ENCODE measurements at regions not wholly inside any gene's neighbourhood (a gene's known extent, or its start where the extent isn't known, plus 50 kb on each side); places are given as distances from the start of the nearest gene placed in this dataset.
A peak's percentile ranks its signal among the peaks of the same experiment; 100 is the strongest.

DNA sequence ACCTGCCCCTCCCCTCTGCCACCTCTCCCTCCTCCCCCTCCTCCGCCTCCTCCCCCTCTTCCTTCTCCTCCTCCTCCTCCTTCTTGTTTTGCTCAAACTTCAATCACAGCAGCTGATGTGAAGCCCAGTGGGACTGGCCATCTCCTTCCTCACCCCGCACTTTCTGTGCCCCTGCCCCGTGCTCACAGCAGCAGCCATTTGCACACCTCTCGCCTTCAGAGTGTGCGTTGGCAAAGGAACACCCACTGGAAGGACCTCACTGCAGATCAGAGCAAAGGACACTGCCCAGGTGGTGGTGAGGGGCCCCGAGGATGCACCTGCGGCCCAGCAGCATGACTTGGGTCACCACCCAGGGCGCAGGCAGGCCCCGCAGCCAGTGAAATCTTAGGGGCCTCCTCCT, 98.8 kb downstream of the SOX1 start:
- Mint-ChIP-seq H3K4me3 (no peak overlapping the region), H3K27ac (no peak overlapping the region), H3K36me3 (ENCODE audit: low read depth) (peaks cover 4% of the 10 kb centered on the region; the same call in 2 of the 3 replicates), H3K4me1 (peaks cover 47% of the 10 kb centered on the region), H3K27me3 (ENCODE audit: insufficient read depth, low read depth, poor library complexity) (peaks cover 16% of the 10 kb centered on the region), H3K9me3 (no peaks in the 10 kb centered on the region)
- DNase-seq (ENCODE audit: low spot score) (peak; percentile 14), ATAC-seq (no peak)
- H3K9me2 ChIP-seq (ENCODE audit: insufficient read depth) = no peaks in the 10 kb centered on the region
- peaks cover 18% of the 10 kb centered on the region for H3K4me1 ChIP-seq (ENCODE audit: insufficient read depth)
- H3K27me3 ChIP-seq (ENCODE audit: insufficient read depth) = no peaks in the 10 kb centered on the region
- H3K4me2 ChIP-seq = no peak overlapping the region
- TF ChIP-seq EZH2phosphoT487 (IDR thresholded peaks at IDR 0.05; ENCODE audit: unreplicated experiment) = no peak
- H3F3A ChIP-seq (replicated peaks; ENCODE audit: low read depth) = no peaks in the 10 kb centered on the region; the same call in 1 of the 2 replicates
- H4K20me1 ChIP-seq (replicated peaks; ENCODE audit: insufficient read depth) = no peaks in the 10 kb centered on the region
- H2AFZ ChIP-seq = no peak overlapping the region
- H3K27ac ChIP-seq (ENCODE audit: low read depth) = no peak overlapping the region
- H3K4me3 ChIP-seq = no peak overlapping the region
- H3K36me3 ChIP-seq (ENCODE audit: insufficient read depth) = no peaks in the 10 kb centered on the region
- no peaks in the 10 kb centered on the region for H3K79me2 ChIP-seq (replicated peaks; ENCODE audit: insufficient read depth)

DNA sequence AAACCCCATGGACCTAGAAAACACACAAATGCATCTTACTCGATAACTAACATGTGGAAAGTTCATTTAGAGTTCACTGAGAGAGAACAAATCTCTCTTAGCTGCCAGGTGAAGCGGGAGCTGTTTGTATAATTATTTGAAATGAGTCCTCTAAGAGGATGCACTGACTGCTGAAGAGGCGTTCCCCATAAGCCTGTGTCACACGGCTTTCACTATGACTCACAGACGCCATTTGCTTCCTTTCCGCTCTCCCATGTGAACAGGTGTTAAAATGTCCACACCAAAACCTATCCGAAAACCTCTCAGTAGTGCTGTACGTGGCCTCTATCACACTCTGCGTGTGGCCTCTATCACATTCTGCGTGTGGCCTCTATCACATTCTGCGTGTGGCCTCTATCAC, 101.8 kb downstream of the SOX1 start:
- H3K4me1 ChIP-seq (ENCODE audit: insufficient read depth) = no peaks in the 10 kb centered on the region
- no peaks in the 10 kb centered on the region for H3F3A ChIP-seq (replicated peaks; ENCODE audit: low read depth)
- H3K27me3 ChIP-seq (ENCODE audit: insufficient read depth) = no peaks in the 10 kb centered on the region
- H3K79me2 ChIP-seq (replicated peaks; ENCODE audit: insufficient read depth) = no peaks in the 10 kb centered on the region
- H3K4me2 ChIP-seq = no peak overlapping the region
- no peak for DNase-seq (ENCODE audit: low spot score)
- Mint-ChIP-seq H3K27me3 (ENCODE audit: insufficient read depth, low read depth, poor library complexity) (peaks cover 9% of the 10 kb centered on the region), H3K27ac (no peak overlapping the region), H3K36me3 (ENCODE audit: low read depth) (peaks cover 4% of the 10 kb centered on the region; the same call in 2 of the 3 replicates), H3K4me1 (peaks cover 24% of the 10 kb centered on the region), H3K4me3 (no peak overlapping the region), H3K9me3 (peaks cover 2% of the 10 kb centered on the region; the same call in 2 of the 3 replicates)
- no peak overlapping the region for H3K27ac ChIP-seq (ENCODE audit: low read depth)
- no peaks in the 10 kb centered on the region for H3K9me2 ChIP-seq (ENCODE audit: insufficient read depth)
- H3K36me3 ChIP-seq (ENCODE audit: insufficient read depth) = no peaks in the 10 kb centered on the region
- no peak overlapping the region for H2AFZ ChIP-seq
- H3K4me3 ChIP-seq = no peak overlapping the region
- H4K20me1 ChIP-seq (replicated peaks; ENCODE audit: insufficient read depth) = no peaks in the 10 kb centered on the region
- TF ChIP-seq ZNF331 (CRISPR knock-in tag; IDR thresholded peaks at IDR 0.05; ENCODE audit: low read depth) = no peak
- TF ChIP-seq, protein P1, sequence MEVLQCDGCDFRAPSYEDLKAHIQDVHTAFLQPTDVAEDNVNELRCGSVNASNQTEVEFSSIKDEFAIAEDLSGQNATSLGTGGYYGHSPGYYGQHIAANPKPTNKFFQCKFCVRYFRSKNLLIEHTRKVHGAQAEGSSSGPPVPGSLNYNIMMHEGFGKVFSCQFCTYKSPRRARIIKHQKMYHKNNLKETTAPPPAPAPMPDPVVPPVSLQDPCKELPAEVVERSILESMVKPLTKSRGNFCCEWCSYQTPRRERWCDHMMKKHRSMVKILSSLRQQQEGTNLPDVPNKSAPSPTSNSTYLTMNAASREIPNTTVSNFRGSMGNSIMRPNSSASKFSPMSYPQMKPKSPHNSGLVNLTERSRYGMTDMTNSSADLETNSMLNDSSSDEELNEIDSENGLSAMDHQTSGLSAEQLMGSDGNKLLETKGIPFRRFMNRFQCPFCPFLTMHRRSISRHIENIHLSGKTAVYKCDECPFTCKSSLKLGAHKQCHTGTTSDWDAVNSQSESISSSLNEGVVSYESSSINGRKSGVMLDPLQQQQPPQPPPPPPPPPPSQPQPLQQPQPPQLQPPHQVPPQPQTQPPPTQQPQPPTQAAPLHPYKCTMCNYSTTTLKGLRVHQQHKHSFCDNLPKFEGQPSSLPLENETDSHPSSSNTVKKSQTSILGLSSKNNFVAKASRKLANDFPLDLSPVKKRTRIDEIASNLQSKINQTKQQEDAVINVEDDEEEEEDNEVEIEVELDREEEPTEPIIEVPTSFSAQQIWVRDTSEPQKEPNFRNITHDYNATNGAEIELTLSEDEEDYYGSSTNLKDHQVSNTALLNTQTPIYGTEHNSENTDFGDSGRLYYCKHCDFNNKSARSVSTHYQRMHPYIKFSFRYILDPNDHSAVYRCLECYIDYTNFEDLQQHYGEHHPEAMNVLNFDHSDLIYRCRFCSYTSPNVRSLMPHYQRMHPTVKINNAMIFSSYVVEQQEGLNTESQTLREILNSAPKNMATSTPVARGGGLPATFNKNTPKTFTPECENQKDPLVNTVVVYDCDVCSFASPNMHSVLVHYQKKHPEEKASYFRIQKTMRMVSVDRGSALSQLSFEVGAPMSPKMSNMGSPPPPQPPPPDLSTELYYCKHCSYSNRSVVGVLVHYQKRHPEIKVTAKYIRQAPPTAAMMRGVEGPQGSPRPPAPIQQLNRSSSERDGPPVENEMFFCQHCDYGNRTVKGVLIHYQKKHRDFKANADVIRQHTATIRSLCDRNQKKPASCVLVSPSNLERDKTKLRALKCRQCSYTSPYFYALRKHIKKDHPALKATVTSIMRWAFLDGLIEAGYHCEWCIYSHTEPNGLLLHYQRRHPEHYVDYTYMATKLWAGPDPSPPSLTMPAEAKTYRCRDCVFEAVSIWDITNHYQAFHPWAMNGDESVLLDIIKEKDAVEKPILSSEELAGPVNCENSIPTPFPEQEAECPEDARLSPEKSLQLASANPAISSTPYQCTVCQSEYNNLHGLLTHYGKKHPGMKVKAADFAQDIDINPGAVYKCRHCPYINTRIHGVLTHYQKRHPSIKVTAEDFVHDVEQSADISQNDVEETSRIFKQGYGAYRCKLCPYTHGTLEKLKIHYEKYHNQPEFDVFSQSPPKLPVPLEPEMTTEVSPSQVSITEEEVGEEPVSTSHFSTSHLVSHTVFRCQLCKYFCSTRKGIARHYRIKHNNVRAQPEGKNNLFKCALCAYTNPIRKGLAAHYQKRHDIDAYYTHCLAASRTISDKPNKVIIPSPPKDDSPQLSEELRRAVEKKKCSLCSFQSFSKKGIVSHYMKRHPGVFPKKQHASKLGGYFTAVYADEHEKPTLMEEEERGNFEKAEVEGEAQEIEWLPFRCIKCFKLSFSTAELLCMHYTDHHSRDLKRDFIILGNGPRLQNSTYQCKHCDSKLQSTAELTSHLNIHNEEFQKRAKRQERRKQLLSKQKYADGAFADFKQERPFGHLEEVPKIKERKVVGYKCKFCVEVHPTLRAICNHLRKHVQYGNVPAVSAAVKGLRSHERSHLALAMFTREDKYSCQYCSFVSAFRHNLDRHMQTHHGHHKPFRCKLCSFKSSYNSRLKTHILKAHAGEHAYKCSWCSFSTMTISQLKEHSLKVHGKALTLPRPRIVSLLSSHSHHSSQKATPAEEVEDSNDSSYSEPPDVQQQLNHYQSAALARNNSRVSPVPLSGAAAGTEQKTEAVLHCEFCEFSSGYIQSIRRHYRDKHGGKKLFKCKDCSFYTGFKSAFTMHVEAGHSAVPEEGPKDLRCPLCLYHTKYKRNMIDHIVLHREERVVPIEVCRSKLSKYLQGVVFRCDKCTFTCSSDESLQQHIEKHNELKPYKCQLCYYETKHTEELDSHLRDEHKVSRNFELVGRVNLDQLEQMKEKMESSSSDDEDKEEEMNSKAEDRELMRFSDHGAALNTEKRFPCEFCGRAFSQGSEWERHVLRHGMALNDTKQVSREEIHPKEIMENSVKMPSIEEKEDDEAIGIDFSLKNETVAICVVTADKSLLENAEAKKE (CRISPR knock-in tag; IDR thresholded peaks at IDR 0.05) = no peak
- TF ChIP-seq, protein P2, sequence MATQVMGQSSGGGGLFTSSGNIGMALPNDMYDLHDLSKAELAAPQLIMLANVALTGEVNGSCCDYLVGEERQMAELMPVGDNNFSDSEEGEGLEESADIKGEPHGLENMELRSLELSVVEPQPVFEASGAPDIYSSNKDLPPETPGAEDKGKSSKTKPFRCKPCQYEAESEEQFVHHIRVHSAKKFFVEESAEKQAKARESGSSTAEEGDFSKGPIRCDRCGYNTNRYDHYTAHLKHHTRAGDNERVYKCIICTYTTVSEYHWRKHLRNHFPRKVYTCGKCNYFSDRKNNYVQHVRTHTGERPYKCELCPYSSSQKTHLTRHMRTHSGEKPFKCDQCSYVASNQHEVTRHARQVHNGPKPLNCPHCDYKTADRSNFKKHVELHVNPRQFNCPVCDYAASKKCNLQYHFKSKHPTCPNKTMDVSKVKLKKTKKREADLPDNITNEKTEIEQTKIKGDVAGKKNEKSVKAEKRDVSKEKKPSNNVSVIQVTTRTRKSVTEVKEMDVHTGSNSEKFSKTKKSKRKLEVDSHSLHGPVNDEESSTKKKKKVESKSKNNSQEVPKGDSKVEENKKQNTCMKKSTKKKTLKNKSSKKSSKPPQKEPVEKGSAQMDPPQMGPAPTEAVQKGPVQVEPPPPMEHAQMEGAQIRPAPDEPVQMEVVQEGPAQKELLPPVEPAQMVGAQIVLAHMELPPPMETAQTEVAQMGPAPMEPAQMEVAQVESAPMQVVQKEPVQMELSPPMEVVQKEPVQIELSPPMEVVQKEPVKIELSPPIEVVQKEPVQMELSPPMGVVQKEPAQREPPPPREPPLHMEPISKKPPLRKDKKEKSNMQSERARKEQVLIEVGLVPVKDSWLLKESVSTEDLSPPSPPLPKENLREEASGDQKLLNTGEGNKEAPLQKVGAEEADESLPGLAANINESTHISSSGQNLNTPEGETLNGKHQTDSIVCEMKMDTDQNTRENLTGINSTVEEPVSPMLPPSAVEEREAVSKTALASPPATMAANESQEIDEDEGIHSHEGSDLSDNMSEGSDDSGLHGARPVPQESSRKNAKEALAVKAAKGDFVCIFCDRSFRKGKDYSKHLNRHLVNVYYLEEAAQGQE (IDR thresholded peaks at IDR 0.05; ENCODE audit: unreplicated experiment) = no peak
- no peak for TF ChIP-seq EZH2 (IDR thresholded peaks at IDR 0.05; ENCODE audit: low read depth, unreplicated experiment)
- TF ChIP-seq NANOG (IDR thresholded peaks at IDR 0.05; ENCODE audit: borderline replicate concordance) = no peak
- TF ChIP-seq, protein P3, sequence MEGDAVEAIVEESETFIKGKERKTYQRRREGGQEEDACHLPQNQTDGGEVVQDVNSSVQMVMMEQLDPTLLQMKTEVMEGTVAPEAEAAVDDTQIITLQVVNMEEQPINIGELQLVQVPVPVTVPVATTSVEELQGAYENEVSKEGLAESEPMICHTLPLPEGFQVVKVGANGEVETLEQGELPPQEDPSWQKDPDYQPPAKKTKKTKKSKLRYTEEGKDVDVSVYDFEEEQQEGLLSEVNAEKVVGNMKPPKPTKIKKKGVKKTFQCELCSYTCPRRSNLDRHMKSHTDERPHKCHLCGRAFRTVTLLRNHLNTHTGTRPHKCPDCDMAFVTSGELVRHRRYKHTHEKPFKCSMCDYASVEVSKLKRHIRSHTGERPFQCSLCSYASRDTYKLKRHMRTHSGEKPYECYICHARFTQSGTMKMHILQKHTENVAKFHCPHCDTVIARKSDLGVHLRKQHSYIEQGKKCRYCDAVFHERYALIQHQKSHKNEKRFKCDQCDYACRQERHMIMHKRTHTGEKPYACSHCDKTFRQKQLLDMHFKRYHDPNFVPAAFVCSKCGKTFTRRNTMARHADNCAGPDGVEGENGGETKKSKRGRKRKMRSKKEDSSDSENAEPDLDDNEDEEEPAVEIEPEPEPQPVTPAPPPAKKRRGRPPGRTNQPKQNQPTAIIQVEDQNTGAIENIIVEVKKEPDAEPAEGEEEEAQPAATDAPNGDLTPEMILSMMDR (conservative IDR thresholded peaks at IDR 0.05; ENCODE audit: low read depth in 2 of 2) = no peak
- TF ChIP-seq, protein P4, sequence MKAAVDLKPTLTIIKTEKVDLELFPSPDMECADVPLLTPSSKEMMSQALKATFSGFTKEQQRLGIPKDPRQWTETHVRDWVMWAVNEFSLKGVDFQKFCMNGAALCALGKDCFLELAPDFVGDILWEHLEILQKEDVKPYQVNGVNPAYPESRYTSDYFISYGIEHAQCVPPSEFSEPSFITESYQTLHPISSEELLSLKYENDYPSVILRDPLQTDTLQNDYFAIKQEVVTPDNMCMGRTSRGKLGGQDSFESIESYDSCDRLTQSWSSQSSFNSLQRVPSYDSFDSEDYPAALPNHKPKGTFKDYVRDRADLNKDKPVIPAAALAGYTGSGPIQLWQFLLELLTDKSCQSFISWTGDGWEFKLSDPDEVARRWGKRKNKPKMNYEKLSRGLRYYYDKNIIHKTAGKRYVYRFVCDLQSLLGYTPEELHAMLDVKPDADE (IDR thresholded peaks at IDR 0.05) = no peak
- TF ChIP-seq CREB1 (CRISPR knock-in tag; IDR thresholded peaks at IDR 0.05; ENCODE audit: low read depth) = no peak
- ATAC-seq = no peak

All from GM23338 (cell line).